GM03348 (cell line): ENCODE measurements at regions not wholly inside any gene's neighbourhood (a gene's known extent, or its start where the extent isn't known, plus 50 kb on each side); places are given as distances from the start of the nearest gene placed in this dataset.
"Not testable (repeated sequence)": the region's sequence is repeated elsewhere in the genome, so short reads cannot be mapped to it uniquely, and the experiment has no call there.

Experiments used
- DNase-seq: peaks from one replicate; pipeline ENCODE4 v3.0.0; 2012; ENCODE audit warnings: low spot score

DNA sequence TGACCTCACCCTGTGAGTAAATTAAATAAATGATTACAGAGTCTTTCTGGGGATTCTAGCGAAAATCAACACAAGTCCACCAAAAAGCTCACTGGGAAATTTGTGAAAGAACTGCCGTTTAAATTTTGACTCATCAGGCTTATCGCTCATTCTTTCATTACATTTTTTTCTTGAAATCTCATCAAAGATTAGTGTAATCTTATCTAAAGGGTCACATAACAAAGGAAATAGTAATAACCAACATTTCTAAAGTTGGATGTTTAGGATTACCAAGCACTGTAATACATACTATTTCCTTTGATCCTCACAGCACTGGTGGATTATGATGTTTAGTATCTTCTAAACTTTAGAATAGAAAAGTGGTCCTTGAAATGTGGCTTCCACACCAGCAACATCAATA lies 111.1 kb upstream of the CBLB start:
- no peak for DNase-seq

GRCh38 chr3:105982207-105982606 lies 113.4 kb upstream of the CBLB start:
- DNase-seq = no peak

DNA sequence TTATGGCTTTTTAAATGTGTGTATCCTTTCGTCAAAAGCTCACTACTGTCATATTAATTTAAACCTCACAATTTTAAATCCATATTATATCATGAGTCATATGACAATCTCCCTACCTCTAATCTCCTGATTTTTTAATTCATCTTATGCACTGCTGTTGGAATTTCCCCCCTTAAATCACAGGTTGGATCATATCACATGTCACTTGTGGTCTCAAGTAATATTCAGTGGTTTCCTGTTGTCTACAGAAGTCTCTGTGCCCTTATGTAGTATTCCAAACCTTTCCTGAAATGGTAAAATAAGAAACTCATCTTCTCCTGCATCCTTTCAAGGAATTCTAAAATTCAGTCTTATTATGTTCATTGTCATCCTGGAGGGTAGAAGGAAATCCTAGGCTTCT lies 116.0 kb upstream of the CBLB start:
- DNase-seq = no peak

GRCh38 chr3:105986343-105986742 lies 117.5 kb upstream of the CBLB start:
- not testable (repeated sequence) for DNase-seq

- no peak for DNase-seq
Observed at GRCh38 chr3:105987809-105988208, 119.0 kb upstream of the CBLB start.

- DNase-seq = no peak
Observed at GRCh38 chr3:105988540-105989212, 119.9 kb upstream of the CBLB start.

- DNase-seq = no peak
Observed at GRCh38 chr3:105996781-105997180, 128.0 kb upstream of the CBLB start.

DNA sequence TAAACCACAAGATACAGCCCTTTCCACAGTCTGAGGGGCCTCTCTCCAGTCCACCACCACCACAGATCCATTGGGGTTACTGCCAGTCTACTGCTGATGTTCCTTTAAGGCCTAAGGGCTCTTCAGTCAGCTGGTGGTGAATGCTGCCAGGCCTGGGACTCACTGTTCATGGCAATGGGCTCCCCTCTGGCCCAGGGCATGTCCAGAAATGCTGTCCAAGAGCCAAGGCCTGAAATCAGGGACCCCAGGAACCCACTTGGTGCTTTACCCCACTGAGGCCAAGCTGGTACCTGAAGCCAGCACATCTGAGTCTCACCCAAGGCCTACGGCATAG lies 128.6 kb upstream of the CBLB start:
- no peak for DNase-seq

DNA sequence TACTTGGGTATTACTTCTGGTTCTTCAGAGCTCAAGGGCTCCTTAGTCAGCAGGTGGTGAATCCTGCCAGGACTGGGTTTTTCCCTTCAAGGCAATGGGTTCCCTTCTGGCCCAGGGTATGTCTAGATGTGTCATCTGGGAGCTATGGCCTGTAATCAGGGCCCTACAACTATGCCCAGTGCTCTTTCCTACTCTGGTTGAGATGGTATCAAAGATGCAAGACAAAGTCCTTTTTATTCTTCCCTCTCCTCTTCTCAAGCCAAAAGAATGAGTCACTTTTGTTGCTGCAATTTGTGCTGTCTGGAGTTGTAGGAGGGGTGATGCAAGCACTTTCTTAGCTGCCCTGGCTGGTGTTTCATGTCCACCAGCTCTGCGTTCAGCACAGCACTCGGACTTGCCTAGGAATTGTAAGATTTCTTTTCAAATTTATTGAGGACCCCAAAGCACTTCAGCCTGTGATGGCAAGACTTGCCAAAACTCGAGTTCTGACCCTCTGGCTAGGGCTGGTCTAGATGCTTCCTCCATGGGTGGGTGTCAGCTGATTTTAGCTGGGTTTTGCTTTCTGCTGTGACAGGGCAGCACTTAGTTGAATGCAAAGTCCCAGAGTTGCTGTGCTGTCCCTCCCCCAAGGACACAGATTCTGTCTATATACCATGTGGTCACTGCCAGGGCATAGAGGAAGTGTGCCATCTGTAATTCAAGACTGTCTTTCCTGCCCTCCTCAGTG lies 129.2 kb upstream of the CBLB start:
- DNase-seq = peak; percentile 65

GRCh38 chr3:105999856-106000255 lies 131.0 kb upstream of the CBLB start:
- no peak for DNase-seq

GRCh38 chr3:106001923-106002322 lies 133.1 kb upstream of the CBLB start:
- no peak for DNase-seq

DNA sequence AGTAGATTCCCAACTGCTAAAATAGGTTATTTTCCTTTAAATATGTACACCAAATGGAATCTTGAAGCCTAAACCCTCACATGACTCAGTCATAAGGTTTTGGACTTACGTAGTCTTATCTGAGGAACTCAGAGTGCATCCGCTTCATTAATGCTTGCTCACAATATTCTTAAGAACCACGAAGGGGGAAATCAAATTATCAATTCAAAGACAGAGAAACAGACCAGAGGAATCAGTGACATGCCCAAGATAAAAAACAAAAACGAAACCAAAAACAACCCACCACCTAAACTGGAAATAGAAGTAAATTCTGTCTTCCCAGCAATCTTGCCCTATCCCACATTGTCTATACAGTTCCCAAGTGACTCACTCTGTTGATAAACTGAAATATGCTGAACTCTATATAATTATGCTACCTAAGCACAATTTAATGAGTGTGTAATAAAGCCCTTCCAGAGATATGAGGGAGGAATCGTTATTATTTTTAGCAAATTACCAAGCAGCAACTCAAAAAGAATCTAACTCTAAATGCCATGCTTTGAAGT lies 135.4 kb upstream of the CBLB start:
- no peak for DNase-seq

DNA sequence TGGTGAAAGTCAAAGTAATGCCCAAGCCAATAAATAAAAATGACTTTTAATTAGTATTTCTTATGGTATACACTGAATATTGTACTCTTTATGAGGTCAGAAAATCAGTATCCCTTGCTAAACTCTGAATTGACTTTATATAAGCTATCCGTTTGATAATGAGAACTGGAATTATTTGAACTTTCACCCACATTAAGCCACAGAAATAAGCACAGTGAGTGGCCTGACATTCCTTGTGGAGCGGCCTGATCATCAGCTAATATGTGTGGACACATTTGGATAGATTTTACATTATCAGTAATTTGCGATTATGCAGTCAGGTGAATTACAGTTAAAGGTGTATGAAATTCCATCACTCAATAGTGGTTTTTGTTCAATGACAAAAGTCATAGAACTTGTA lies 136.0 kb upstream of the CBLB start:
- DNase-seq = no peak

DNA sequence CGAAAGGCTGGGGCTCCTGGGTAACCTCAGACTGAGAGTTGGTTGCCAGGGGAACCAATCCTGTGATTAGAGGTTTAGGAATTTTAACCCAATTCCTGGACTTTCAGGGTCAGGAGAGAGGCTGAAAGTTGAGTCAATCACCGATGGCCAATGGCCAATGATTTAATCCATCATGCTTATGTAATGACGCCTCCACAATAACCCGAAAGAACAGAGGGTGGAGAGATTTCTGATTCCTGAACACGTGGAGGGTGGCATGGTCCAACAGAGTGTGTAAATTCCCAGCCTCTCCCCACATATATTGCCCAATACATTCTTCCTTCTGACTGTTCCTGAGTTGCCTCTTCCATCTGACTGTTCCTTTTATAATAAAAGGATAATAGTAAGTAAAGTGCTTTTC lies 137.2 kb upstream of the CBLB start:
- peak; percentile 47 for DNase-seq

GRCh38 chr3:106006571-106006970 lies 137.8 kb upstream of the CBLB start:
- no peak for DNase-seq

GRCh38 chr3:106007512-106007911 lies 138.7 kb upstream of the CBLB start:
- DNase-seq = no peak

GRCh38 chr3:106008766-106009165 lies 140.0 kb upstream of the CBLB start:
- no peak for DNase-seq

DNA sequence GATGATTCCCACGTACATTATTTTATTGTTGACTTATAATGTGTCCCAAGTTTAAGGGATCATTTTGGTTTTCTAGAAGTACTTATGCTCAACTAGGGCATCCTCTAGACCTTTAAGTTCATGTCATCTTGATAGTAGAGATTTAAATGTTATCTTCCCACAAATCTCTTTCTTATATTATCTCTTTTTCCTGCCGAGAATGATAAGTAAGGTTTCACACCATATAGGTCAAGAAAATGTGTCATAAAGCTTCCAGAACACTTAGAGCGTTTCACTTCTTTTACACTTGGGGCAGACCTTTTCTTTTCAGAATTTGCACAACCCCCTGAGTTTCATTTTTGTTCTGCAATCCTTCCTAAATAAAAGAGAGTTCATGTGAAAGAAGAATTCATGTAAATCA lies 142.0 kb upstream of the CBLB start:
- DNase-seq = no peak

GRCh38 chr3:106013971-106014370 lies 145.2 kb upstream of the CBLB start:
- DNase-seq = peak; percentile 57

DNA sequence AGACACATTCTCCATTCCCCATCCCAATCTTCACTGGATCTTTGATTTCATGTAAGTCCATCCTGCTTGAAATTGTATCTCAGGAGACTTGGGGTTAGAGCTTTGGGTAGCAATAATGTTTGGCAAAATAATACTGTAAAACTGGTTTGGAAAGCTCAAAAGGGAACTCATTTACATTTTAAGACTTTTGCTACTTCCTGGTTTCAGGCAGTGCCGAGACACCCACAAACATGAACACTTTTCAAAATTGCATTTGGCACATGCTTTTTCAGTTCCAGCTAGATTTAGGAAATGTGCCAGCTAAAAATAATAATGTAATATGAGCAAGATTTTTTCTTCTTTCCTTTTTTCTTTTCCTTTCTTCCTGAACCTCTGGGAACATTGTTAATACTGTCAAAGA lies 145.7 kb upstream of the CBLB start:
- DNase-seq = no peak

DNA sequence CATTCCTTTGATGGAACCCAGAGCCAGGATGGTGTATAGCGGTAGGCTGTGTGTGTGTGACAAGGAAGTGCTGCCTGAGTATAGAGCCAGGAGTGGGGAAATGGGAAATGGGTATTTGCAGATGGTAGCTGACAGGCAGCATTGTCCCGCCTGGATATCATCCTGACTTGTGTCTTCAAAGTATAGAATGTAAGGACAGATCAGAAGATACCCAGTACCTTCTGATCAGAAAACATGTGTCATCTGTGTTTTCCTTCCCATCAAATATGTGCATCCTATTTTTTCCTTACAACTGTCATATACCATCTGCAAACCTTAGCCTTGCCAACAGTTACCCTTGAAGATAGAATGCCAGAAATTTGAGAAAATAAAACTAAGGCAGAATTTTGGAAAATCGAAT lies 146.2 kb upstream of the CBLB start:
- no peak for DNase-seq

DNA sequence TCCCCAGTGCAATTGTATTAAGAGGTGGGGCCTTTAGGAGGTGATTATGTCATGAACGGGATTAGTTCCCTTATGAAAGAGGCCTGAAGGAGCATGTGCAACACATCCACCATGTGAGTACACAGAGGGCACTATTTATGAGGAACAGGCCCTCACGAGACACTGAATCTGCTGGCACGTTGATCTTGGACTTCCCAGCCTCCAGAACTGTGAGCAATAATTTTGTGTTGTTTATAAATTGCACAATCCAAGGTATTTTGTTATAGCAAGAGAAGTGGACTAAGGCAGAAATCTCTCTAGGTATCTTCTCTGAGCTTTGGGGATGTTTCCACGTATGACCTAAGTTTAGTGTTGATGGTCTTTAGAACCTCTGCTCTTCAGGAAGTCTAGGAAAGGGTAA lies 149.3 kb upstream of the CBLB start:
- DNase-seq = no peak

DNA sequence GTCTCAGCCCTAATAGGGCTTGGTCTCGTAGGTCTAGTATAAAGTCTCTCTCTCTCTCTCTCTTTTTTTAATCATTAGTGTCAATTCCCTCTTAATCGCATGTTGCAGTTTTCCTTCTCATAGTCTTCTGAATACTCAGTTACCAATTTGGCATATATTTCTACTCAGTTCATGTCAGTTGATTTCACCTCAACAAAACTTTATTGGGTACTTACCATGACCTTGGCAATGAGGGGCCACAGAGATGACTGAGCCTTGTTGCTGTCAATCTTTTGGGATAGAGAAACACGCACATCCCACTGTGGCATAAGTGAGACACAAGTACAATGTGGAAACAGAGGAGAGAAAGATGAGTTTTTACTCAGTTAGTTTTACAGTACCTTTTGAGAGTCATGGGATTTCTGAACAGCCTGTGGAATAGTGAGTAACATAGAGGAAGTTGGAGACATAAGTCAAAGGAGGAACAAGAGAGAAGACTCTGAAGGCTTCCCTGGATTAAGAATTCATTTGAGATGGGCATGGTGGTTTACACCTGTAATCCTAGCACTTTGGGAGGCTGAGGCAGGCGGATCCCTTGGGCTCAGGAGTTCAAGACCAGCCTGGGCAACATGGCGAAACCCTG lies 150.2 kb upstream of the CBLB start:
- DNase-seq = no peak
